Tibial nerve (tissue), 3 donors: ENCODE measurements at regions not wholly inside any gene's neighbourhood (a gene's known extent, or its start where the extent isn't known, plus 50 kb on each side); places are given as distances from the start of the nearest gene placed in this dataset.

Experiments
- POLR2A ChIP-seq, 2 donors: fragments of 450-650 bp; IDR thresholded peaks; one replicate each; pipeline ENCODE4 v1.6.1; 2017; ENCODE audit warnings: antibody characterized with exemption in 2 of 2, mild to moderate bottlenecking in 2 of 2, moderate library complexity in 2 of 2
- TF ChIP-seq, protein P1 (sequence below), 5 experiments: fragments of 200-600 bp in 3 of 5; fragments of 450-650 bp in 2 of 5; sonication (generic) in 3 of 5; IDR thresholded peaks; one replicate each; pipeline ENCODE4 v1.5.1; 2016 to 2019; ENCODE audit warnings: antibody characterized with exemption in 5 of 5, mild to moderate bottlenecking in 3 of 5, moderate library complexity in 2 of 5

DNA sequence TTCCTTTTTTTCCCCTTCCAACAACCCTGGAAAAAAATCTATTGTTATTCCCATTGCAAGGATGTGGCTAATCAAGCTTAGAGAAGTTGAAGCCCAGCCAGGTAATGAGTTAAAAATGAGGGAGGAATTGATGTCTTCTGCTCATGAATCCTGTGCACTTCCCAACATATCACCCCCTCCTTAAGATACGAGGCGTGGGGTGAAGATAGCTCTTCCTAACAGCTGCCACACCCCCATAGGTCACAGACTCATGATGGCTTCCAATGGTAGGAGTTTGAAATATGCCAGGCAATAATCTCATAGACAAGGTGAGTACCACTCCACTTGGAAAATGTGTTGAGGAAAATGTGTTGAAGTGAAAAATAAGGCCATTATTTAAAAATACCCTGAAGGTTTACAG is 71.3 kb upstream of the HECW1 start:
- TF ChIP-seq, protein P1, sequence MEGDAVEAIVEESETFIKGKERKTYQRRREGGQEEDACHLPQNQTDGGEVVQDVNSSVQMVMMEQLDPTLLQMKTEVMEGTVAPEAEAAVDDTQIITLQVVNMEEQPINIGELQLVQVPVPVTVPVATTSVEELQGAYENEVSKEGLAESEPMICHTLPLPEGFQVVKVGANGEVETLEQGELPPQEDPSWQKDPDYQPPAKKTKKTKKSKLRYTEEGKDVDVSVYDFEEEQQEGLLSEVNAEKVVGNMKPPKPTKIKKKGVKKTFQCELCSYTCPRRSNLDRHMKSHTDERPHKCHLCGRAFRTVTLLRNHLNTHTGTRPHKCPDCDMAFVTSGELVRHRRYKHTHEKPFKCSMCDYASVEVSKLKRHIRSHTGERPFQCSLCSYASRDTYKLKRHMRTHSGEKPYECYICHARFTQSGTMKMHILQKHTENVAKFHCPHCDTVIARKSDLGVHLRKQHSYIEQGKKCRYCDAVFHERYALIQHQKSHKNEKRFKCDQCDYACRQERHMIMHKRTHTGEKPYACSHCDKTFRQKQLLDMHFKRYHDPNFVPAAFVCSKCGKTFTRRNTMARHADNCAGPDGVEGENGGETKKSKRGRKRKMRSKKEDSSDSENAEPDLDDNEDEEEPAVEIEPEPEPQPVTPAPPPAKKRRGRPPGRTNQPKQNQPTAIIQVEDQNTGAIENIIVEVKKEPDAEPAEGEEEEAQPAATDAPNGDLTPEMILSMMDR (IDR thresholded peaks at IDR 0.05) = no peak
- no peak for TF ChIP-seq POLR2A (IDR thresholded peaks at IDR 0.05)
